ENCODE measurements at regions not wholly inside any gene's neighbourhood (a gene's known extent, or its start where the extent isn't known, plus 50 kb on each side); places are given as distances from the start of the nearest gene placed in this dataset.

DNA sequence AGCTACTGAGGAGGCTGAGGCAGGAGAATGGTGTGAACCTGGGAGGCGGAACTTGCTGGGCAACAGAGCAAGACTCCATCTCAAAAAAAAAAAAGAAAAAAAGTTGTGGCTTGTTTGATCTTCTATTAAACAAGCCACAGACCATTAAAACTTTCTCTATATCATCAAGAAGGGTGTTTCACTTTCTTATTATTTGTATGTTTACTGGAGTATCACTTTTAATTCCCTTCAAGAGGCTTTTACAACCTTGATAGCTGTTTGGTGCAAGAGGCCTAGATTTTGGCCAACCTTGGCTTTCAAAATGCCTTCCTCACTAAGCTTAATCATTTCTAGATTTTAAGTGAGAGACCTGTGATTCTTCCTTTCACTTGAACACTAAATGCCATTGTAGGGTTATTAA, 339.1 kb downstream of the TSN start:
- no peak overlapping the region for H4K5ac ChIP-seq (ENCODE audit: insufficient read length, low read depth, low read length)
- no peak overlapping the region for H2BK120ac ChIP-seq (replicated peaks; ENCODE audit: low read depth, low read length)
- no peak overlapping the region for H2BK5ac ChIP-seq (ENCODE audit: low read depth, low read length)
- H3K4ac ChIP-seq (replicated peaks; ENCODE audit: insufficient read length, low read depth, low read length) = no peak overlapping the region
- no peak overlapping the region for H3K9ac ChIP-seq (replicated peaks in 1 of 4; ENCODE audit: extremely low read depth in 1 of 4, low read depth in 3 of 4, low read length in 3 of 4)
- no peak overlapping the region for H2BK20ac ChIP-seq (ENCODE audit: low read length)
- H3K18ac ChIP-seq (ENCODE audit: extremely low read depth, low read length) = no peak overlapping the region
- no peak overlapping the region for H2BK15ac ChIP-seq (ENCODE audit: low read length)
- H3K4me3 ChIP-seq (ENCODE audit: extremely low read depth in 1 of 4, insufficient read depth in 2 of 4, low read depth in 3 of 4, low read length in 4 of 4) = no peak overlapping the region
- no peaks in the 10 kb centered on the region for H3K9me3 ChIP-seq (ENCODE audit: insufficient read depth in 2 of 2, low read depth in 1 of 2, low read length in 1 of 2)
- POLR2A ChIA-PET (ENCODE audit: partially characterized antibody) = no interaction called here
- no peak overlapping the region for H3K56ac ChIP-seq (replicated peaks; ENCODE audit: insufficient read length, low read depth, low read length)
- no peak for TF ChIP-seq JUND (IDR thresholded peaks at IDR 0.05; ENCODE audit: low read length)
- no peaks in the 10 kb centered on the region; the same call in 1 of the 2 replicates for H3K23me2 ChIP-seq (ENCODE audit: low read depth, low read length)
- no peak overlapping the region for H3K23ac ChIP-seq (ENCODE audit: insufficient read length)
- DNase-seq (ENCODE audit: low read depth in 1 of 2, low spot score in 2 of 2) (no peak), FAIRE-seq (no peak)
- no peaks in the 10 kb centered on the region for H3K27me3 ChIP-seq (replicated peaks in 1 of 4; ENCODE audit: control insufficient read depth in 3 of 4, extremely low read depth in 1 of 4, insufficient read depth in 3 of 4, low read length in 3 of 4)
- no peaks in the 10 kb centered on the region for H4K20me1 ChIP-seq (replicated peaks in 1 of 2; ENCODE audit: control insufficient read depth in 1 of 2, insufficient read depth in 2 of 2, low read length in 2 of 2)
- 89% methylated on average over 1 of the region's 1 CpG; no CpG with 5 or more reads in 1 of the 2 experiments for WGBS, 2 experiments (ENCODE audit: extremely low coverage in 1 of 2, insufficient coverage in 1 of 2, insufficient read length in 1 of 2, insufficient replicate concordance in 2 of 2, low coverage in 1 of 2, low lambda C conversion rate in 2 of 2, missing lambda C conversion rate in 1 of 2)
- H3K4me2 ChIP-seq (ENCODE audit: insufficient read depth in 1 of 2, low read depth in 2 of 2, low read length in 2 of 2) = no peak overlapping the region
- no peak overlapping the region for H2BK12ac ChIP-seq (ENCODE audit: low read depth, low read length)
- CTCF ChIA-PET (ENCODE audit: partially characterized antibody) = interaction anchor here (0.7 to 1.1 kb wide), 2 partner anchors 10 to 74 kb away, joined by 3 read pairs; no protein-coding TSS in a partner anchor
- no peak overlapping the region for H2AFZ ChIP-seq (ENCODE audit: low read length)
- no peak overlapping the region for H2AK5ac ChIP-seq (ENCODE audit: low read depth, low read length)
- no peak overlapping the region for H3K14ac ChIP-seq (ENCODE audit: insufficient read length)
- H4K91ac ChIP-seq (replicated peaks; ENCODE audit: insufficient read length, low read length) = no peak overlapping the region
- no peak overlapping the region for H4K8ac ChIP-seq (ENCODE audit: extremely low read depth, insufficient read depth, low read length)
- H3K79me1 ChIP-seq (ENCODE audit: low read depth, low read length) = no peaks in the 10 kb centered on the region
- no peaks in the 10 kb centered on the region for H3K4me1 ChIP-seq (replicated peaks in 1 of 4; ENCODE audit: control insufficient read depth in 3 of 4, insufficient read depth in 4 of 4, low read length in 3 of 4)
- no peak overlapping the region for H3K27ac ChIP-seq (ENCODE audit: low read depth, low read length)
- H3K36me3 ChIP-seq (ENCODE audit: control insufficient read depth in 2 of 4, insufficient read depth in 4 of 4, low read length in 3 of 4) = no peaks in the 10 kb centered on the region
- H3K79me2 ChIP-seq (ENCODE audit: control insufficient read depth in 1 of 2, insufficient read depth in 2 of 2, low read length in 2 of 2) = no peaks in the 10 kb centered on the region
